ENCODE measurements at regions not wholly inside any gene's neighbourhood (a gene's known extent, or its start where the extent isn't known, plus 50 kb on each side); places are given as distances from the start of the nearest gene placed in this dataset.
A peak's percentile ranks its signal among the peaks of the same experiment; 100 is the strongest.

GRCh38 chr7:155380221-155380861 is 77.6 kb upstream of the EN2 start:
- Mint-ChIP-seq H3K27ac (no peak overlapping the region), H3K4me1 (peaks cover 32% of the 10 kb centered on the region)
- H3K27me3 ChIP-seq (replicated peaks in 1 of 4; ENCODE audit: control extremely low read depth in 1 of 4, control insufficient read depth in 3 of 4, insufficient read depth in 4 of 4, low read length in 3 of 4): peaks cover 0 to 85% (median 64%) of the 10 kb centered on the region in 4 experiments

More at GRCh38 chr7:155380221-155380861, 77.6 kb upstream of the EN2 start:
- DNase-seq (peak; percentile 81), ATAC-seq (ENCODE audit: low read depth) (peak; percentile 89)
- Histone ChIP-seq H3K4me2 (replicated peaks; ENCODE audit: low read depth, low read length, poor library complexity, severe bottlenecking) (peak overlapping the region; percentile 21), H2AFZ (ENCODE audit: insufficient read depth, low read depth, low read length, poor library complexity, severe bottlenecking) (no peak overlapping the region), H3K4me1 (ENCODE audit: control insufficient read depth in 2 of 2, insufficient read depth in 2 of 2, low read length in 2 of 2) (peaks cover 50 to 64% of the 10 kb centered on the region in 2 donors), H3K27ac (ENCODE audit: low read length in 2 of 2) (no peak overlapping the region), H3K79me2 (ENCODE audit: control insufficient read depth, insufficient read depth, low read length) (no peaks in the 10 kb centered on the region), H3K36me3 (replicated peaks in 1 of 2; ENCODE audit: control extremely low read depth in 1 of 2, control insufficient read depth in 1 of 2, extremely low read depth in 1 of 2, insufficient read depth in 2 of 2, low read length in 1 of 2) (no peaks in the 10 kb centered on the region), H3K9ac (ENCODE audit: low read length) (no peak overlapping the region), H3K4me3 (ENCODE audit: control extremely low read depth in 1 of 5, extremely low read depth in 1 of 5, insufficient read depth in 1 of 5, low read depth in 2 of 5, low read length in 4 of 5) (no peak overlapping the region), H4K20me1 (ENCODE audit: control insufficient read depth, insufficient read depth, low read length, poor library complexity, severe bottlenecking) (peaks cover 2% of the 10 kb centered on the region), H3K9me3 (ENCODE audit: control extremely low read depth in 1 of 3, control insufficient read depth in 2 of 3, insufficient read depth in 1 of 3, low read length in 2 of 3) (peaks cover 0 to 20% (median 0%) of the 10 kb centered on the region in 3 donors)
- 3% methylated on average over 18 of the region's 18 CpGs for WGBS (ENCODE audit: insufficient coverage)
- peaks cover 78% of the 10 kb centered on the region for H3K27me3 Mint-ChIP-seq
- ChIA-PET POLR2A (no interaction called here), CTCF (interaction anchor here (0.6 to 3.1 kb wide), 15 partner anchors 16 to 452 kb away, joined by 3 to 11 read pairs (median 4); no protein-coding TSS in a partner anchor)
- peak overlapping the region; percentile 44 for H3K4me3 Mint-ChIP-seq
- no peaks in the 10 kb centered on the region for H3K9me3 Mint-ChIP-seq (ENCODE audit: insufficient read depth)
- TF ChIP-seq CTCF (IDR thresholded peaks at IDR 0.05): peak; percentile 95
- no peak for TF ChIP-seq EZH2 (IDR thresholded peaks at IDR 0.05; ENCODE audit: borderline replicate concordance, insufficient read depth, low read depth, low read length, poor library complexity, severe bottlenecking)
- intact Hi-C loops (cut with micrococcal nuclease): loop anchor here (1.0 kb wide), 1 partner anchor 154 kb away; no protein-coding TSS in a partner anchor

All from B cell (primary cell).